Inflammatory macrophage treated with lipopolysaccharide for 1 hour (primary cell): ENCODE measurements at regions not wholly inside any gene's neighbourhood (a gene's known extent, or its start where the extent isn't known, plus 50 kb on each side); places are given as distances from the start of the nearest gene placed in this dataset.
"Not testable (repeated sequence)": the region's sequence is repeated elsewhere in the genome, so short reads cannot be mapped to it uniquely, and the experiment has no call there.

ENCODE experiments used
- DNase-seq, 2 donors: peaks; one replicate each; pipeline ENCODE4 v3.0.0-alpha.2; 2020 to 2022

DNA sequence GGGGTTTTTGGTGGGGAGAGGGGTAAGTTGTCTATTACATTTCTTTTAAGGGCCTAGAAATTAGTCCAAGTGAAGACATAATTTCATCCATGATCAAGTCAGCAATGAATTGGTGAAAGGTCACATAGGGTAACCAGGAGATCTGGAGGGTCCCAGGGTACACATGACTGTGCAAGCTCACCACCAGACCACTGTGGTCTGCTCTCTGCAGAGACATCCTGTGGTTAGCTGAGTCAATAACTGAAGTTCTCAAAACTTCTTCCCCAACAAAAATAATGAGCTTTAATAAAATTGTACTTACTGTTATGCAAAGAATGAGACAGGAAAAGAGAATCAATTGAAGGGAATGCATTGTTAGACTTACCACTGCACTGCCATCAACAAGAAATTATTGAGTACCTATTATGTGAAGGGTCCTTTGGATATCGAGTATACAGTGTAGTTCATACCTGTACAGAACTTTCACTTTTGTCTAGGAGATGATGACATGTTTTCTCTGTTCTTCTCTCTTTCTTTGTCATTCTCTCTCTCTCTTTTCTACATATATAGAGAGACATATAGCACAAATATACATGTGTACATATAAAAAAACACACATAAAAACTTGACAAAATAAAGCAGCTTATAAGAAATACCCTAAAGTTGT, 209.8 kb downstream of the GJA1 start:
- DNase-seq: no peak

DNA sequence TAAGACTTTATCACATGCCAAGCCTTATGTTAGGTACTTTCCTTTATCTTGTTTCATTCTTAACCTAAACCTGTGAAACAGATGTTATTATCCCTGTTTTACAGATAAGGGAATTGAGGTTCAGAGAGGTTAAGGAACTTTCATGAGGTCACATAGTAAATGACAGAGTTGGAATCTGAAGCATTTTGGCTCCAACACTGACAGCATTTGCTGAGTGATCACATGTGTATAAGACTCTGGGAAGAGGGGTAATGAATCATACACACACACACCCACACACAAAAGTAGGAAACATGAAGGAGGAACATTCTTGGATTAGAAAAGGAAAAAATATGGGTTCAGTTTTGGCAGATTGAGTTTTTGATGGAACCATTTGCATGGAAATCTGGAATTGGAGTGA, 212.5 kb downstream of the GJA1 start:
- peak in 1 of 2 donors; percentile 21 for DNase-seq

DNA sequence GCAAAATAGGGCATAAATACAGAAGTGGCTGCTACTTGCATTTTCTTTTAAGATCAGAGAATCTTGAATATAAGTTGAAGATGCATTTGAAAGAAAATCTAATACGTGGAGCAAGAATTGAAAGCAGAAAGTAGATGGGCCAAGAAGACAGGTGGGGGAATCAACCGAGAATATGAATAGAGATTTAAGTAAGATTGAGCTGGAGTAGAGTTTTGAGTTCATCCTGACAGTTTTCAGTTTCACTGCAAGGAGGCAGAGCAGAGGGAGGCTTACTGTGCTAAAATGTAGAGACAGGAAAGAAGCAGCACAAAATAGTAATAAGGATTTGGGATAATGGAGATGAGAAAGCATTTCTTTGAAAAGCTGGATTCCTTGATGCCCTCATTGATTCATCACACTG, 214.5 kb downstream of the GJA1 start:
- no peak for DNase-seq

GRCh38 chr6:121651420-121651819, 216.0 kb downstream of the GJA1 start:
- DNase-seq: no peak

GRCh38 chr6:121652223-121652622, 216.8 kb downstream of the GJA1 start:
- DNase-seq: no peak

- peak; percentile 71 to 77 for DNase-seq
These were observed 217.5 kb downstream of the GJA1 start for GRCh38 chr6:121652726-121653623.

GRCh38 chr6:121653624-121654008, 218.2 kb downstream of the GJA1 start:
- DNase-seq: no peak

- DNase-seq: no peak
These were observed 222.5 kb downstream of the GJA1 start for GRCh38 chr6:121657972-121658371.

- DNase-seq: no peak
These were observed 224.8 kb downstream of the GJA1 start for GRCh38 chr6:121660277-121660676.

- DNase-seq: no peak
These were observed 227.9 kb downstream of the GJA1 start for GRCh38 chr6:121663292-121663810.

DNA sequence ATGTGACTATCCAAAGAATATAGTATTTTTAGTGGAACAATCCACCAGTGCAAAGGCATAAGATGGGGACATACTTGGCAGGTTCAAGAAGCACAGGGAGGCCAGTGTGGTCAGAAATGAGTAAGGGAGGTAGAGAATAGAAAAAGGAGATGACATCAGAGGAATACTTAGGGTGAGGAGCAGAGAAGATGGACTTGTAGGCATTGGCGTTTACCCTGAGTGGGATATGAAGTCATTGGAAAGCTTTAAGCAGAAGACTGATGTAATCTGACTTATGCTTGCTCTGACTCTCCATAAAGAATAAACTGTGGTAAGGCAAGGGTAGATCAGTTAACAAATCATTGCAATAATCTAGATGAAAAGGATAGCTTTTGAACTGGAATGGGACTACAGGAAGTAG, 228.7 kb downstream of the GJA1 start:
- no peak for DNase-seq

GRCh38 chr6:121666814-121667213, 231.4 kb downstream of the GJA1 start:
- peak; percentile 25 to 40 for DNase-seq

GRCh38 chr6:121668259-121668658, 232.8 kb downstream of the GJA1 start:
- no peak for DNase-seq

- DNase-seq: no peak
These were observed 235.1 kb downstream of the GJA1 start for GRCh38 chr6:121670511-121670910.

DNA sequence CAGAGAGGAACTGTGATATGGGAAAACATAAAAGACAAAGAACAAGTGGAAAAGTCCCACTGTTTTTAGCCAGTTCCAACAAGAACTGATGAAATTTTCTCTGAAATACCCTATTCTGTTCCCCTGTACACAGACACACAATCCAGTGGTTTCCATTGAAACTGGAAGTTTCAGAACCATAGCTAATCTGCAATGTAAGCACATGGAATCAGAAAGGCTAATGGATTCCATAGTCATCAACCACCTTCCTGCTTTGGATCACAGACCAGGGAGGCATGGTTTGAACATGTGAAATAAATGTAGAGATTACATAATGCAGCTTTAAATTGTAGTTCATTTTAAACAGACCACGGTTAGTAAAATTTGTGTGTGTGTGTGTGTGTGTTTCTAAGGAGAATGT, 242.1 kb downstream of the GJA1 start:
- DNase-seq: peak in 1 of 2 donors; percentile 40

DNA sequence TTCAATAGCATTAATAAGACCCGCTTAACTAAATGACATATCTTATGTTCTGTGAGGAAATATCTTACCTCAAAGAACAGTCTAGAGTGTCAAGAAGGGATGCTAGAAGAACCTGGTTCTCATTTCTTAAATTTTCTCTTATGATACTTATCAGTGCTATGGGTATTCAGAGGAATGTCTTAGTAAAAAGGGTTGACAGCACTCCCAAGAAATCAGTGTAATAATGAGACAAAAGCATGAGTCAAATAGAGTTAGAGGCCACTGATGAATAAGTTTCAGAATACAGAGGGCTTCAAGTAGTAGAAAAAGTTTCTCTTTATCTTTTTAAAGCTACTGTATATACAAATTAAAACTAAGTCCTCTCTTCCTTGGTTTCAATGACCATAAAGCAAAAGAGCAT, 242.8 kb downstream of the GJA1 start:
- DNase-seq: no peak

DNA sequence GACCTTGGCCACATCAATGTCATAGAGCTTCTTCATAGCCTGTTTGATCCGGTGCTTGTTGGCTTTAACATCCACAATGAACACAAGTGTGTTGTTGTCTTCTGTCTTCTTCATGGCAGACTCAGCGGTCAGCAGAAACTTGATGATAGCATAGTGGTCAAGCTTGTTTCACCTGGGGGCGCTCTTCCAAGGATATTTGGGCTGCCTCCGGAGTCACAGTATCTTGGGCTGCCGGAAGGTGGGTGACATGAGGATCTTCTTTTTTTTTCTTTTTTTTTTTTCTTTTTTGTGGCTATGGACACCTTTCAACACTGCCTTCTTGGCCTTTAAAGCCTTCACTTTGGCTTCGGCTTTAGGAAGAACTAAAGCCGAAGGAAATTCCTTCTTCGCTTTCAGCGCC, 244.6 kb downstream of the GJA1 start:
- DNase-seq: no peak

GRCh38 chr6:121682666-121683065, 247.2 kb downstream of the GJA1 start:
- DNase-seq: no peak

GRCh38 chr6:121685806-121686205, 250.4 kb downstream of the GJA1 start:
- DNase-seq: not testable (repeated sequence)

GRCh38 chr6:121686611-121687023, 251.2 kb downstream of the GJA1 start:
- no peak for DNase-seq

DNA sequence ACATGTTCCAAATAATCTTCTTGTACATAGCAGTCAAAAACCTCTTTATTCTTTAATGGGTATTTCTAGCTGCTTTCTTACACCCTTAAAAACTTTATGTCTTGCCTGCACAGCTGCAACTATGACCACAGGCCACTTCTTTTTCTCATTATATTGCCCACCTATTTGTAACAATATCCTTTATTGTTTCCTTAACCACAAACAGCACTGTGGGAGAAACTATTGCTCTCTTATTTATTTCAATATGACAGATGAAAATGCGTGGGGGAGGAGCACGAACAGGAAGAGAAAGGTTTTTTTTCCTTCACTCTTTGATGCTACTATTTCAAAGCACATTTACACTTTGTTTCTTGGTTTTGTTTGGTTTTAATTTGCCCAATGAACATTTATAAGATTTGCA, 253.5 kb downstream of the GJA1 start:
- DNase-seq: no peak

DNA sequence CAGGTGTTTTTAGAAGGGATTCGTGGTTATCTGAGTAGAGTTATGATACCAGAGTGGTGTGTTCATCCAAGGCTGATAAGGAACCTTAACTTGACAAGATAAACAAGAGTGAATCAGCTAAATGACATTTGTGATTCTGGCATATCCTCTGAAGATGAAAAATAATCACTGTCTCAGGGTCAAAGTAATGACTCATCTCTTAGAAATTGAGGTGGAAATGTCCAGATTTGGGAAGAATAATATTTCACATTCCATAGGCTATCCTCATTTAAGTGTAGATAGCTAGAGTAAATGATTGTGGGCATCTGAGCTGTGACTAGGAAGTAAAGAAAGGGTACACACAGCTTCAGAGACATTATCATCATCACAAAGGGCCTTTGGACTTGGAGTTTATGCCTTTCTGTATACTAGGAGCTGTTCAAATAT, 255.7 kb downstream of the GJA1 start:
- DNase-seq: no peak

GRCh38 chr6:121694389-121694788, 258.9 kb downstream of the GJA1 start:
- DNase-seq: no peak

DNA sequence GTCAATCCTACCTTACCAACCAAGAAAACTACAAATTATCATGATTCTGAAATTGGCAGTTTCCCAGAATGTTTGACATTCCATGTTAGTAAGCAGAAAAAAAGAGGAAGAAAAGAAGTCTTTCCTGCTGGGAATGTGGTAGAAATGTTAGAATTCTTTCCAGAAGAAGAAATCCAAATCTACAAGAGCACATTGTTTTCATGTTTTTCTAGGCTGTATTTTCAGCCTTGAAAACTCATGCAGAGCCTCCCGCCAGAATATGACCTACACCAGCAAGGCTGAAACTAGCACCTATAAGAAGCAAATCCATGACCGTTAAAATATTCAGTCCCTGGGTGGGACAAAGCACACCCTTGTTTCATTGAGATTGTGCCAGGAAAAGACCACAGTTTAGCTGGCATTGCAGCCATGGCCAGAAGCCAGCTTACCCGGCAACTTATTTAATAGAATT, 259.4 kb downstream of the GJA1 start:
- no peak for DNase-seq
